ENCODE measurements at regions not wholly inside any gene's neighbourhood (a gene's known extent, or its start where the extent isn't known, plus 50 kb on each side); places are given as distances from the start of the nearest gene placed in this dataset.

DNA sequence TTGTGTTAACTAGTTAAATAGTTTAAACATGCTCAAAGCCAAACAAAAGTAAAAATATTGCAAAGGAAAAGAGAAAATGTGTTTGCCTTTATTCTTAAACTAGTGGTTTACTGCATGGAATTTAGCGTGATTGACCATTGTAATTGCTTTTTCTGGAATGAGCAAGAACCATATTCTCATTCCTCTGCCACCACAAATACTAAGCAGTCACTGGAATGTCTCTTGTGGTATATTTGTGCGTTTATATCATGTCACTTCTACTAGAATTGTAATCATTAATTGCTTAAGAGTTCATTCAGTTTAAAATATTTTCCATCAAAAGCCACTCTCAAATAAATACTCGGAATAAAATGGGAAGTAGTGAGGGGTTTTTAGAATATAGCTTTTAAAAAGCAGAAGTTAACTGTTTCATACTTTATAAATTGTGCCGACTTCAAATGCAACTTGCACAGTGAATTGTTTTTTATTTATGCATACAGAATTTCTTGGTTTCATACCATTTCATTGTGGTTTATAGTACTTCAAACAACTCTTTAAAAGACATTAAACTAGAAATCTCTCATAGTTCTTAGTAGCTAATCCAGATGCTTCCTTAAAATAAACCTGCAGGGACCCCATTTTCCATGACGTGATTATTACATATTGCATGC is 288.1 kb downstream of the EPHA4 start:
- no peak for DNase-seq (ENCODE audit: low spot score)

DNA sequence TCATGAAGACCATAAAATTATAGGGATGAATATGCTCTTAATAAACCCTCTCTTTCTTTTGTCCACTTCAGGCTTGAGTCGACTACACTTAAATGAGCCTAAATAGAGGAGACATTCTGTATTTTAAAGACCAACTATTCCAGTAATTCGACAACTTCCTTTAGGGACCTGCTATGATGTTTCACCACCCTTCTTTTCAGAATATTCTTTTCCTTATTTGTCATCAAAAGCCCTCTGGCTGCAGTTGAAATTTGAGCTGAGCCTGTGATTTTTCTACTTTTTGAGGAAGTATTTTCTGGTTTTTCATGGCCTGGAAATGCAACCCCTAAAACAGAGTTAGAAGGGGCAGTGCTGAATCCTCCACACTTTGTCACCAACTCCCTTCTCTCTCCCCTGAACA is 287.0 kb downstream of the EPHA4 start:
- DNase-seq (ENCODE audit: low spot score): no peak

DNA sequence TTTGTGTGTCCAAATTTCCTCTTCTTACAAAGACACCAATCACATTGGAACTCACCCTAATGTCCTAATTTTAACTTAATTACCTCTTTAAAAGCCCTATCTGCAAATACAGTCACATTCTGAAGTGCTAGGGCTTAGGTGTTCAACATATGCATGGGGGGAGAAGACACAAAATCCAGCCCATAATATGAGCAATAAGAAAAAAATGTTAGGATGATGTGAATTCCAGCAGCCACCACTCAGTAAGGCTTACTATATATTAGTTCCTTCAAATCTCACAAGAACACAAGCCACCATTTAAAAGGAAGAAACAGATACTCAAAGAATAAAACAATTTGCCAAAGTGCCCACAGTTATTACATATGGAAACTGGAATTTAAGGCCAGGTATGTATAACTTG is 285.7 kb downstream of the EPHA4 start:
- DNase-seq (ENCODE audit: low spot score): no peak

DNA sequence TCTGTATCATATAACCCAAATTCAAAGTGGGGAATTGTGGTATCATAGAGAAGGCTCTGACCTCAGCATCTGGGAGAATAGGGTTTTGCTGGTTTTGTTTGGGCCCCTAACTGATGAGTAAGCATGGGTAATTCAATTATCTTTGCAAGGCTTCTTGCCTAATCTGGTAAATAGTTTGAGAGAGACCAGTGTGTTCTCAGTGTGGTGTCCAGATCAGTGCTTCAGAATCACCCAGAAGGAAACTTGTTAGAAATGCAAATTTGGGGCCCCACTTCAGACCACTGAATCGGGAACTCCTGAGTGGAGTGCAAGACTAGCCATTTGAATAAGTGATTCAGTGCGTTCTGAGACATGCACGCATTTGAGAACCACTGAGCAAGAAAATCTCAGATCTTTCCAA is 282.7 kb downstream of the EPHA4 start:
- DNase-seq (ENCODE audit: low spot score): no peak

DNA sequence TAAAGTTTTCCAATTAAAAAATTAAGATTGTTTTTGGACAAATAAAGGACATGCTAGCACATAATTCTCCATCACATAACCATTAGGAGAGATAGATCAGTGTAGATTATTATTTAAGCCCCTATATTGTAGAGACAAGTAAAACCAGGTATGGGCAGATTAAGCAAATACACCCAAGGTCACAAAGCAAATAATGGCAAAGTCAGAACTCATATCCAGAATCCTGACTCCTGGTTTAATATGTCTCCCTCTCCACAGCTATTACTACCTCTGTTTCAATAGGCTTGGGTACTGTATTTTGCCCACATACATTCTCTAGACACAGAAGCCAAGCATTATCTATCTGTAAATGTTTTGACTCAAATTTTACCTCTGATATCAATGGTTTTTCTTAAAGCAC is 282.3 kb downstream of the EPHA4 start:
- DNase-seq (ENCODE audit: low spot score): no peak

- no peak for DNase-seq (ENCODE audit: low spot score)
These were observed 278.0 kb downstream of the EPHA4 start for GRCh38 chr2:221293949-221294742.

DNA sequence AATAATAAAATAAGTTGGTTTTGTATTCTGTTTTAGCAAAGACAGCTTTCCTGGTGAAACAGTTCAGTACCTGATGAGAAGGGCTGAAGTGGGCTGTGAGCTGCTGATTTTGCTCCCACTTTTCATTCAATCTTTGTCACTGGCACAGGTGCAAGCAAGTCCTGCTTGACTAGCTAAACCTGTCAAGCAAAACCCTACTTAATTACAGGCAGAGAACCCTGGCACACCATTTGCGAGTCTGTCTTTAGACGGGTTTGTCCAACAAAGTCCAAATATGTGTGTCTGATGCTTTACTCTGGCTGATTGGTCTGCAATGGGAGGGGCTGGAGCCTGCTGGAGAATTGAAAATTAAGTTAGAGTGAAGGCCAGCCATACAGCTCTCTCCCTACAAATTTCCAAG is 267.2 kb downstream of the EPHA4 start:
- no peak for DNase-seq (ENCODE audit: low spot score)

- no peak for DNase-seq (ENCODE audit: low spot score)
These were observed 263.5 kb downstream of the EPHA4 start for GRCh38 chr2:221308507-221309066.

- DNase-seq (ENCODE audit: low spot score): no peak
These were observed 262.1 kb downstream of the EPHA4 start for GRCh38 chr2:221309892-221310583.

- no peak for DNase-seq (ENCODE audit: low spot score)
These were observed 261.4 kb downstream of the EPHA4 start for GRCh38 chr2:221310730-221311129.

DNA sequence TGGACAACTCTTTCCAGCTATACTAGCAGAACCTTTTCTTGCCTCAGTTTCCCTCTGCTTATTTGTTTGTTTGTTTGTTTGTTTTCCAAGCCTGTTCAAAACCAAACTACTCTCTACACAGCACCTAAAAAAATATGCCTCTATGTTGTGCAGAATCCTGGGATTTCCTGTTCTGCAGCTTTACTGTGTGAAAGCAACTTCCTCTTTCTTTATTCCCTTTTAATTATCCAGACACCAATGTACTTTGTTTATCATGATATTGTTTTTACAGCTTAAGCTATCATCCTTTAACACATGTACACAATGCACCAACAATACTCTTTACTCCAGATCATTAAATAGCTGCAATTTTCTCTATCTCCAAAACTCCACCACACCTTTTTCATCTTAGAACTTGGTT is 259.5 kb downstream of the EPHA4 start:
- no peak for DNase-seq (ENCODE audit: low spot score)

DNA sequence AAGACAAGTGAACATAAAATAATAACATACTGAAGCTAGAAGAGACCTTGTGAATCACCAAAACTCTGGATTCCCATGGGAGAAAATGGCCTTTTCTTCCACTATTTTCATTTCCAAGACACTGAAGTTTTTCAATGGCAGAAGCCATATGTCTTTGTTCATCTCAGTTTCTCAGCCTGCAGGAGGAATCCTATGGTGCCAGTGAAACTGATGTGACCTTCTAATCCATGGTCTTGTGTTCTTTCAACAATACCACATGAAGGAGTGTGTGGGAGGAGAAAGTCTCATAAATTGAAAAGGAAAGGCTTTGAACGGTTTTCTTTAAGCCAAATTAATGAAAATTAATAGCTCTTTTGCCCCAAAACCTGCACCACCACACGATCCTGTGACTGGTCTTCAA is 257.3 kb downstream of the EPHA4 start:
- DNase-seq (ENCODE audit: low spot score): no peak

GRCh38 chr2:221318376-221319130 is 253.6 kb downstream of the EPHA4 start:
- no peak for DNase-seq (ENCODE audit: low spot score)

GRCh38 chr2:221322741-221323140 is 249.4 kb downstream of the EPHA4 start:
- no peak for DNase-seq (ENCODE audit: low spot score)

- DNase-seq (ENCODE audit: low spot score): no peak
These were observed 248.6 kb downstream of the EPHA4 start for GRCh38 chr2:221323513-221323912.

GRCh38 chr2:221330436-221330835 is 241.7 kb downstream of the EPHA4 start:
- DNase-seq (ENCODE audit: low spot score): no peak

- DNase-seq (ENCODE audit: low spot score): no peak
These were observed 237.5 kb downstream of the EPHA4 start for GRCh38 chr2:221334481-221335218.

DNA sequence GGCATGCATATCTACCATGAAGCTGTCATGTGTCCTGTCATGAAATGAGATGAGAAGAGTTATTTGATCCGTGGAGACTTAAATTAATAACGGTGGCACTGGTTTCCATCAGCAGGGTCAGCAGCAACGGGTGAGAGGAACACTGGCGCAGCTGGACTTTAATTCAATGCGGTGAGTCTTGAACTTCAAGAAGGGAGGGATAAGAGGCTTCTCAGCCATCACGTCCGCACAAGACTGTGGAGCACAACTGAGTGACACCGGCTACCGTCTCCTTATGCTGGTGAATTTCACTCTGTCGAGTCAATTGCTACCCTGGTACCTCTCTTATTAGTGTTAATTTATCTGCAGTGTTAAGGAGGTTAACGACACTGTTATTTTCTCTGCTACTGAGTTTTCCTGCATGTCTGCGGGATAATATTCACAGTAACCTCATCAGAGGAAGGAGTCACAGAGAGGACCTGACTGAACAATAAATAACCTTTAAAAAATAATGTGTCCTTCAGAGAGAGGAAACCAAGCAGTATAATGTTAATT is 236.8 kb downstream of the EPHA4 start:
- no peak for DNase-seq (ENCODE audit: low spot score)

- no peak for DNase-seq (ENCODE audit: low spot score)
These were observed 235.1 kb downstream of the EPHA4 start for GRCh38 chr2:221336967-221337366.

GRCh38 chr2:221337957-221338685 is 234.0 kb downstream of the EPHA4 start:
- no peak for DNase-seq (ENCODE audit: low spot score)

Measured in AG08396 (cell line).